HAP-1 (cell line): ENCODE measurements at regions not wholly inside any gene's neighbourhood (a gene's known extent, or its start where the extent isn't known, plus 50 kb on each side); places are given as distances from the start of the nearest gene placed in this dataset.

Experiments used
- DNase-seq, 2 experiments: peaks; one replicate each; pipeline ENCODE4 v3.0.0-alpha.2; 2016 to 2020; ENCODE audit warnings: low spot score in 2 of 2
- H3K27me3 ChIP-seq: fragments of 250-450 bp; sonication (Bioruptor Pico); 2 replicates; pipeline ENCODE4 v1.5.1; 2020; ENCODE audit warnings: low read depth, mild to moderate bottlenecking, moderate library complexity
- H3K36me3 ChIP-seq: fragments of 250-450 bp; sonication (Bioruptor Pico); replicated peaks from 2 replicates; pipeline ENCODE4 v1.5.1; 2020; ENCODE audit warnings: mild to moderate bottlenecking
- H3K4me1 ChIP-seq: fragments of 250-450 bp; sonication (Bioruptor Pico); 2 replicates; pipeline ENCODE4 v1.5.1; 2020; ENCODE audit warnings: mild to moderate bottlenecking
- H3K4me3 ChIP-seq: fragments of 250-450 bp; sonication (Bioruptor Pico); 2 replicates; pipeline ENCODE4 v1.5.1; 2020; ENCODE audit warnings: mild to moderate bottlenecking, moderate library complexity
- H3K9me3 ChIP-seq: fragments of 250-450 bp; sonication (Bioruptor Pico); 2 replicates; pipeline ENCODE4 v1.5.1; 2020; ENCODE audit warnings: mild to moderate bottlenecking, moderate library complexity
- in situ Hi-C: fragments of 300-500 bp; cut with MboI; formaldehyde crosslinking; loops from 3 replicates; pipeline ENCODE4 v1.14.3; 2020; ENCODE audit warnings: low sequenced_read_pairs, inconsistent platforms, mixed read lengths

DNA sequence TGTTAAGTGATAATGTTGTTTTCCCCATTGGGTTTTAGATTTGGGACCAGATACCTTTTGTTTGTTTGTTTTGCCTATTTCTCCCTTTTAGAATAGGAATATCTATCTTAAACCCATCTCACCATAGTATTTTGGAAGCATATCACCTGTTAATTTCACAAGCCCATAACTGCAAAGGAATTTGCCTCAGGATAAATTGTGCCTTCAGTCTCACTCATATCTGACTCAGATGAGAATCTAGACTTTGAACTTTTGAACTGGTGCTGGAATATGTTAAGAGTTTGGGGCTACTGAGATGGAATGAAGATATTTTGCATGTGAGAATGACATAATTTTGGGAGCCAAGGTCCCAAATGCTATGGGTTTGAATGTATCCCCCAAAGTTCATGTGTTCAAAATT lies 607.4 kb downstream of the HACE1 start:
- no peak for DNase-seq
- Histone ChIP-seq H3K4me1 (no peaks in the 10 kb centered on the region), H3K4me3 (no peak overlapping the region), H3K9me3 (no peaks in the 10 kb centered on the region), H3K27me3 (no peaks in the 10 kb centered on the region), H3K36me3 (no peaks in the 10 kb centered on the region)
- in situ Hi-C loops: no loop called here

DNA sequence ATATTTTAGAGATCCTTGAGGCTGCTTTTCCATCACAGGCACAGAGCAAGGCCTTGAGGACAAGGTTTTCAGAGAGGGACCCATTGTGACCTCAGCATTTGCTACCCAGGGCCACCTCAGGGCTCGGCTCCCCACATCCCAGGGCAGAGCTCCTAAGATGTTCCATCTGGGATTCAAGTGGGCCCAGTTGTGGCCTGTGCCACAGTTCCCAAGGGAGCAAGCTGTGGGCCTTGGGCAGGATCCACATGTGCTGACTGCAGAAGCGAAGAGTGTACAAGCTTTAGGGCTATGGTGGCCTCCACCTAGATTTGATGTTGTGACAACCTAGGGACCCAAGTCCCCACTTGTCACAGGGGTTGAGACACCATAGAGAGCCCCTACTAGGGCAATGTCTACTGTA lies 608.1 kb downstream of the HACE1 start:
- H3K9me3 ChIP-seq: no peaks in the 10 kb centered on the region
- no peaks in the 10 kb centered on the region for H3K4me1 ChIP-seq
- in situ Hi-C loops: no loop called here
- no peak overlapping the region for H3K4me3 ChIP-seq
- no peaks in the 10 kb centered on the region for H3K36me3 ChIP-seq
- H3K27me3 ChIP-seq: no peaks in the 10 kb centered on the region
- DNase-seq: no peak

DNA sequence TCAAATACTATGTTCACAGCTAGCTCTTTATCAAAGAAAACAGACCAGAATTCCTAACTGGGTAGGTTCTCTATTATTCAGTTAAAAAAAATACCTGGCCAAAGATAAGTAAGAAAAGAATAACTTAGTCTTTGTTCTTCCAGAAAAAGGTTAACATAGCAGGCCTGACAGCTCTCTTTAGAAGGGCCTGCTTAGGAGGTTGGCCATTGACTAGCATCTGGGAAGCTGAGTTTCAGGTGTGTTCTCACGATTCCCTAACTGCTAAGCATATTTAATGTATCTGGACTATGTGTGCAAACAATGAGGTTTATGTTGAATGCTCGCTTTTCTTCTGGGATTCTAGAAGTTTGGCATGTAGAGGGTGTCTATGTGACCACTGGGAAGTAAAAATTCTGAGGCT lies 618.9 kb downstream of the HACE1 start:
- H3K36me3 ChIP-seq: no peaks in the 10 kb centered on the region
- no peaks in the 10 kb centered on the region for H3K27me3 ChIP-seq
- H3K4me1 ChIP-seq: no peaks in the 10 kb centered on the region
- DNase-seq: no peak
- no peak overlapping the region for H3K4me3 ChIP-seq
- in situ Hi-C loops: no loop called here
- H3K9me3 ChIP-seq: no peaks in the 10 kb centered on the region

DNA sequence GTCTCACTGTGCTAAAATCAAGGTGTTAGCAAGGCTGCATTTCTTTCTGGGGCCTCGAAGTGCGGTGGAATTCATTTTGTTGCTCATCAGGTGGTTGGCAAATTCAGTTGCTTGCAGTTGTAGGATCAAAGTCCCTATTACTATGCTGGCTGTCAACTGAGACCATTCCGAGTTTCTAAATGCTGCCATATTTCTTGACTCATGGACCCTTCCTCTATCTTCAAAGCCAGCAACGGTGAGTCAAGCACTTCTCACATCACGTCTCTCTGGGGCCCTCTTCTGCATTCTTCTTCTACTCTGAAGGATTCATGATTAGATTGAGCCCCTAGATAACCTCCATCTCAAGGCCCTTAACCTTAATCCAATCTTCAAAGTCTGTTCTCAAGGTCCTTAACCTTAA lies 619.7 kb downstream of the HACE1 start:
- Histone ChIP-seq H3K4me3 (no peak overlapping the region), H3K4me1 (no peaks in the 10 kb centered on the region), H3K27me3 (no peaks in the 10 kb centered on the region), H3K36me3 (no peaks in the 10 kb centered on the region), H3K9me3 (no peaks in the 10 kb centered on the region)
- in situ Hi-C loops: no loop called here
- no peak for DNase-seq

DNA sequence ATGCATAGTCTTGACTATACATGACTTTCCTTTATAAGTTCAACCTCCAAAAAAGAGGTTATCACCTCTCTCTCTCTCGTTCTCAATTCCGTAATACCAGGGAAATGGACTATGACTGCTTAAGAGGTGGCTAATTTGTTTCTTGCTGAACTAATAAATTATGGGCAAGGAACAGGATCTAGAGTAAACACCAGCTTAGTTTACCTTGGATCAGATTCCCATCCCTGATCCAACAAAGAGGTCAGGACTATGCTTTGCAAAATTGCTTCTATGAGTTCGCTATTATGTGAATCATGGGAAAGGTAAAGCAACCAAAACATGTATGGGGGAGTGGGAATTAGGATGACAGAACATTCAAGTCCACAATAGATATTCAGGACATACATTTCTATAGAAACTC lies 630.7 kb downstream of the HACE1 start:
- no peaks in the 10 kb centered on the region for H3K4me1 ChIP-seq
- in situ Hi-C loops: no loop called here
- no peak for DNase-seq
- H3K27me3 ChIP-seq: no peaks in the 10 kb centered on the region; the same call in 1 of the 2 replicates
- no peak overlapping the region for H3K4me3 ChIP-seq
- no peaks in the 10 kb centered on the region for H3K9me3 ChIP-seq
- H3K36me3 ChIP-seq: no peaks in the 10 kb centered on the region

DNA sequence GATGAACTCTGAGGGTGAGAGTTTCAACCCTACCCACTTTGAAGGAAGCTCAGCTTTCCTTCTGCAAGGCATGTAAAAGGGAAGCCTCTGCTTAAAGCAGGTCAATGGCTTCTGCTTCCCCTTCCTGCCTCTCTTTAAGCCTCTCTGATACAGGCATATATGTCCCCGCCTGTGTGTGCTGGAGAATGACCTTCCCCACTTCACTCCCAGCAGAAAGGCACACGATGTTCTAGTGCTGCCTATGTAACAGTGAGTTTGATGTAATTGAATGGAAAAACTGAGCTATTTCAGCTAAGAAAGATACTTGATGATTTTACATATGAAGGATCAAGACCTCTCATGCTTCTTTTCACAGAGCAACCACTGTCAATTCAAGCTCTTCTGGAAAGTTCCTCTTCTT lies 632.2 kb downstream of the HACE1 start:
- H3K4me1 ChIP-seq: no peaks in the 10 kb centered on the region
- no peaks in the 10 kb centered on the region; the same call in 1 of the 2 replicates for H3K27me3 ChIP-seq
- H3K4me3 ChIP-seq: no peak overlapping the region
- no peaks in the 10 kb centered on the region for H3K36me3 ChIP-seq
- DNase-seq: no peak
- no peaks in the 10 kb centered on the region for H3K9me3 ChIP-seq
- in situ Hi-C loops: no loop called here

DNA sequence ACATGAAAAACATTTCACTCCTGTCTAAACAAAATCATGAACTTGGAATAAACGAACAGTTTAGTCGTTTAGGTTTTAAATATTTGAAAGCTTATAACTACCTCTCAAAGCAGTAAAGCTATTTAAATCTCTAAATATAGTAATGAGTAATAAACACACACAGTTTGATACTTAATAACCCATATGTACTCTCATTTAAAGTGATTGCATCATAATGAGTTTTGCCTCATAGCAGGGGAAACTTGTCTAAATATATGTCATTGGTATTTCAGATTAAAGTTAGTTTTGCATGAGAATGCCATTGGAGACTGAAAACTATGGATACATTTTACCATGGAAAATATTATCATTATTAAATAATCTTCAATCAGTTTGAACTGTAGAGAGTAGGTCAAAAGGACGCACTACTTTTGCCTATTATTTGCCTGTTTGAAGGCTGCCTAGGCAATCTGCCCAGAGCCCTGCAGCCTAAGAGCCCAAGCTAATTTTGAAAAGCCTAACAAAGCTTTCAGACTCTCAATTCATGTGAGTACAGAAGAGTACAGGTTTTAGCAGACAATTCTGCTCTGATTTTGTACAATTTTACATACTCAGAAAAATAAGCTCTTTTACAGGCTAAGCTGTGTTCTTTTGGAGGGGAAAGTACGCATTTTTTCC lies 632.8 kb downstream of the HACE1 start:
- in situ Hi-C loops: no loop called here
- Histone ChIP-seq H3K27me3 (no peaks in the 10 kb centered on the region; the same call in 1 of the 2 replicates), H3K4me1 (no peaks in the 10 kb centered on the region), H3K36me3 (no peaks in the 10 kb centered on the region), H3K4me3 (no peak overlapping the region), H3K9me3 (no peaks in the 10 kb centered on the region)
- no peak for DNase-seq

DNA sequence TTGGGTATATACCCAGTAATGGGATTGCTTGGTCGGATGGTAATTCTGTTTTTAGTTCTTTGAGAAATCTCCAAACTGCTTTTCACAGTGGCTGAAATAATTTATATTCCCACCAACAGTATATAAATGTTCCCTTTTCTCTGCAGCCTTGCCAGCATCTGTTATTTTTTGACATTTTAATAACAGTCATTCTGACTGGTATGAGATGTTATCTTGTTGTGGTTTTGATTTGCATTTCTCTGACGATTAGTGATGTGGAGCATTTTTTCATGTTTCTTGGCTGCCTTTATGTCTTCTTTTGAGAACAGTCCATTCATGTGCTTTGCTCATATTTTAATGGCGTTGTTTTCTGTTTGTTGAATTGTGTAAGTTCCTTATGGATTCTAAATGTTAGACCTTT lies 641.6 kb downstream of the HACE1 start:
- H3K4me1 ChIP-seq: no peaks in the 10 kb centered on the region
- DNase-seq: no peak
- no peaks in the 10 kb centered on the region for H3K36me3 ChIP-seq
- H3K27me3 ChIP-seq: no peaks in the 10 kb centered on the region
- H3K9me3 ChIP-seq: no peaks in the 10 kb centered on the region
- no peak overlapping the region for H3K4me3 ChIP-seq
- in situ Hi-C loops: no loop called here

DNA sequence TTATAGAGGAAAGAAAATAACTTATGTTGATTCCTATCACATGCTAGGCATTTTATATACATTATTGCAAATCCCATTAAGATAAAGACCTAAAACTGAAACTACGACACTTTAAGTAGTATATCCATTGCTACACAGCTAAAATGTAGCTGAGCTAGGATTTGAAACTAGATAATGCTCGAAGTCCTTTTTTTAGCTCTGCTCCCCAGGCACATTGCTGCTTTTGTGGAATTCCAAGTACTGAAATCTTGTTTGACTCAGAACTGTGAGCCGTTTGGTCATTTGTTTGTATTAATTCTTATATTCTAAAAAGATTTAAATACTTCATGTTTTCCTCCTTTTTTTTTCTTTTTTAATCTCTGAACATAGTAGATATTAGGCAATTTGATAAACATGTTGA lies 644.8 kb downstream of the HACE1 start:
- no peak for DNase-seq
- Histone ChIP-seq H3K9me3 (no peaks in the 10 kb centered on the region), H3K4me3 (no peak overlapping the region), H3K4me1 (no peaks in the 10 kb centered on the region), H3K36me3 (no peaks in the 10 kb centered on the region), H3K27me3 (no peaks in the 10 kb centered on the region)
- in situ Hi-C loops: no loop called here

DNA sequence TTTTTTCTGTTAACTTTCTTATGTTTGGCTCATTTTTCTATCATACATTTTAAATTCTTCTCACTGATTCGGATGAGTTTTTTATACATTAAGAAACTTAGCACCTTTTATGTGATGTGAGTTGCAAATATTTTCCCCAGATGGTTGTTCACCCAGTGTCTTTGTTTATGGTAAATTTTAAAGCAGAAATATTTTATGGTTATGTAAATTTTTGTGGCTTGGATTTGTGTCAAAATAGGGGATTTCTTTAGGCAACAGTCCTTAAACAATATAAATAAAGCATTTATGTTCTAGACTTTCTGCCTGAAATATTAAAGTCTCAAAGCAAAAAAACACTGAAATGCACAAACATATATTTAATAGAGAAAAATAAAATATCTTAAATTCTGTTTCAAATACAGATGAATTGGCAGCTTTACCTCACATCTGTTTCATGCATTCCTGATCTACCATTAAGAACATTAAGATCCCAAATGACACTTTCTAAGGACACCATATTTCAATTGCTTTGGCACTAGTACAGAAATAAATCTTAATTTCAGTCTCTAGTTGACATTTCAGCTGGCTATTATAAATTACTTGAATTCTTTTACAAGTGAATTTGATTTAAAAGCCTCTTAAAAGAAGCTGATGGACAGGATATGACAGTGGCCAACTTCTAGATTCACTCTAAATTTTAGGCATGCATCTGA lies 646.6 kb downstream of the HACE1 start:
- H3K36me3 ChIP-seq: no peaks in the 10 kb centered on the region
- no peak overlapping the region for H3K4me3 ChIP-seq
- no peaks in the 10 kb centered on the region for H3K9me3 ChIP-seq
- in situ Hi-C loops: no loop called here
- DNase-seq: no peak
- no peaks in the 10 kb centered on the region for H3K27me3 ChIP-seq
- no peaks in the 10 kb centered on the region for H3K4me1 ChIP-seq

DNA sequence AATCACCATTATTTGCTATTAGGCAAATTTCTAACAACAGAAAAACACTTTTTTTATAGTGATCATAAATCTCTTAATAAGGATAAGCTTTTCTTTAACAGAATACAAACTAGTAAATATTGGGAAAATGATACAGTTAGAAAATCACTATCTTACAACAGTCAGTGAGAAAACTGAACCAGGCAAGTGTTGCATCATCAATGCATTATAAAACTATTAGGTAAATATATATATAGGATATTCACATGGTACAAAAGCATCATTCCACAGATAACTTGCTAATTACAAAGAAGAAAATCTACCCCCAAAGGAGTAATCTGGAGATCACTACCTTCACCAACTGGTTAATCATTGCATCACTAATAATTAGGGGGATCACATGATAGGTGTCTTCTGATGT lies 652.1 kb downstream of the HACE1 start:
- Histone ChIP-seq H3K4me3 (no peak overlapping the region), H3K27me3 (no peaks in the 10 kb centered on the region), H3K9me3 (no peaks in the 10 kb centered on the region), H3K4me1 (no peaks in the 10 kb centered on the region), H3K36me3 (no peaks in the 10 kb centered on the region)
- DNase-seq: no peak
- in situ Hi-C loops: no loop called here

DNA sequence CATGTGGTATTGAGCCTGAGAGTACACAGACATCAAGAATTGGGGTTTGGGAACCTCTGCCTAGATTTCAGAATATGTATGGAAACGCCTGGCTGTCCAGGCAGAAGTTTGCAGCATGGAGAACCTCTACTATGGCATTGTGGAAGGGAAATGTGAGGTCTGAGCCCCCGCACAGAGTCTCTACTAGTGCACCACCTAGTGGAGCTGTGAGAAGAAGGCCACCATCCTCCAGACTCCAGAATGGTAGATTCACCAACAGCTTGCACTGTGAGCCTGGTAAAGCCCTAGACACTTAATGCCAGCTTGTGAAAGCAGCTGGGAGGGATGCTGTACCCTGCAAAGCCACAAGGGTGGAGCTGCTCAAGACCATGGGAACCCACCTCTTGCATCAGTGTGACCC lies 658.2 kb downstream of the HACE1 start:
- in situ Hi-C loops: no loop called here
- DNase-seq: no peak

DNA sequence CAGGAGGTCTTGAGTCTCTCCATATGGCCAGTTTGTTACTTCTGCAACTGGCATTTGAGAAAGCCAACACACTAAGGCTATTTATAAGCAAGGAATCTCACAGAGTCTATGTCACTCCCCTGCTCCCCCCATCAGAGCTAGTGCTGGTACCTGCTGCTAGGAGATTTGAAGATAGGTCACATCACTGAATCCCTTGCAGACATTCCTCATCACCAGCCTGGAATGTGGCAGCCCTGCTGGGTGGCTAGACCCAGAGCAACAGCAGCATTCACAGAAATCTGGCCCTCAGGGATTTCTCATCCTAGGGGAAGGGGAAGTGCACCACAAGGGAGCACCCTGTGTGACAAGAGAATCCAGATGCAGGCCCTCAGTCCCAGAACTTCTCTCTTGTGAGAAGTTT lies 672.1 kb downstream of the HACE1 start:
- in situ Hi-C loops: no loop called here
- H3K4me3 ChIP-seq: no peak overlapping the region
- H3K36me3 ChIP-seq: no peaks in the 10 kb centered on the region
- no peaks in the 10 kb centered on the region for H3K9me3 ChIP-seq
- no peaks in the 10 kb centered on the region for H3K4me1 ChIP-seq
- no peak for DNase-seq
- H3K27me3 ChIP-seq: no peaks in the 10 kb centered on the region

More for the DNA sequence above, 658.2 kb downstream of the HACE1 start:
- Histone ChIP-seq H3K36me3 (no peaks in the 10 kb centered on the region), H3K27me3 (no peaks in the 10 kb centered on the region), H3K4me1 (no peaks in the 10 kb centered on the region), H3K4me3 (no peak overlapping the region), H3K9me3 (no peaks in the 10 kb centered on the region)

DNA sequence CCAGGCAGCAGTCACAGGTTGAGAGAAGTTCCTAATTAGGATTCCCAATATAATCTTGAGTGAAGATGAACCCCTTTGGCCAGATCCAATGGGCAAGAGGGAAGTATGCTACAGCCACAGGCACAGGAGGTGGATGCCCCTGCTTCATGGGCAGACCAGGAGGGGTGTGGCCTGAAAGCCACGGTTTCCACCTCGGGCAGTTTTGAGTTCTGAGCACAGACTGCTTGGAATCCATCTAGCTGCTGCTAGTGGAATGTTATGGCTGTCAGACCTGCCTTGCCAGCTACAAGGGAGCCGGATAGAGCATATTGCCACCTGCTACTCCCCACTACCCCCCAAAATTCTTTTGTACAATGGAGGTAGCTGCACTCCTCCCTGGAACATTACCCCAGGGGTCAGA lies 672.9 kb downstream of the HACE1 start:
- Histone ChIP-seq H3K9me3 (no peaks in the 10 kb centered on the region), H3K4me1 (no peaks in the 10 kb centered on the region), H3K36me3 (no peaks in the 10 kb centered on the region), H3K4me3 (no peak overlapping the region), H3K27me3 (no peaks in the 10 kb centered on the region)
- no peak for DNase-seq
- in situ Hi-C loops: no loop called here
